HepG2 (cell line): ENCODE measurements at regions not wholly inside any gene's neighbourhood (a gene's known extent, or its start where the extent isn't known, plus 50 kb on each side); places are given as distances from the start of the nearest gene placed in this dataset.

Experiments used
- BRCA1 ChIP-seq: sonication (generic); formaldehyde crosslinking; IDR thresholded peaks from 2 replicates; pipeline ENCODE4 v1.4.0; 2020; ENCODE audit warnings: missing genetic modification reagents
- CTCF ChIP-seq: sonication (generic); formaldehyde crosslinking; IDR thresholded peaks from 2 replicates; pipeline ENCODE4 v1.5.0; 2020; ENCODE audit warnings: mild to moderate bottlenecking, missing genetic modification reagents, moderate library complexity
- GABPA ChIP-seq, 2 experiments: IDR thresholded peaks; 2 replicates each; pipeline ENCODE4 v1.6.1; 2011 to 2016; ENCODE audit warnings: low read depth in 2 of 2, low read length in 1 of 2, missing biosample characterization in 1 of 2, missing genetic modification characterization in 1 of 2
- HMGXB4 ChIP-seq, 2 experiments: sonication (generic) in 1 of 2; formaldehyde crosslinking in 1 of 2; IDR thresholded peaks; 2 replicates each; pipeline versions ENCODE4 v1.4.0 to v1.6.1; 2018 to 2020; ENCODE audit warnings: missing genetic modification reagents in 2 of 2, borderline replicate concordance in 1 of 2, low read depth in 1 of 2, mild to moderate bottlenecking in 1 of 2, missing biosample characterization in 1 of 2
- HOXD1 ChIP-seq: sonication (generic); formaldehyde crosslinking; IDR thresholded peaks from 2 replicates; pipeline ENCODE4 v1.5.0; 2020; ENCODE audit warnings: missing genetic modification reagents
- KDM5A ChIP-seq: fragments of 200-600 bp; sonication (generic); IDR thresholded peaks from 2 replicates; pipeline ENCODE4 v1.7.0; 2018; ENCODE audit warnings: antibody characterized with exemption, mild to moderate bottlenecking, low read length, borderline replicate concordance
- LCORL ChIP-seq, 2 experiments: fragments of 450-650 bp in 1 of 2; sonication (generic) in 1 of 2; formaldehyde crosslinking in 1 of 2; IDR thresholded peaks; 2 replicates each; pipeline versions ENCODE4 v1.5.0 to v1.6.1; 2017 to 2020; ENCODE audit warnings: antibody characterized with exemption in 1 of 2, missing genetic modification reagents in 1 of 2
- ZNF800 ChIP-seq: sonication (generic); formaldehyde crosslinking; IDR thresholded peaks from 2 replicates; pipeline ENCODE4 v1.4.0; 2020; ENCODE audit warnings: missing genetic modification reagents

GRCh38 chr2:35298493-35298892 lies 1057.1 kb upstream of the CRIM1 start:
- TF ChIP-seq HMGXB4 (CRISPR knock-in tag; IDR thresholded peaks at IDR 0.05; ENCODE audit: borderline replicate concordance in 1 of 2, low read depth in 1 of 2) (no peak), ZNF800 (no peak), LCORL (IDR thresholded peaks at IDR 0.05) (no peak), LCORL (CRISPR knock-in tag; IDR thresholded peaks at IDR 0.05) (no peak), KDM5A (no peak), HOXD1 (CRISPR knock-in tag) (no peak), GABPA (IDR thresholded peaks at IDR 0.05; ENCODE audit: low read depth, low read length) (no peak), GABPA (CRISPR knock-in tag; IDR thresholded peaks at IDR 0.05; ENCODE audit: low read depth) (no peak), BRCA1 (CRISPR knock-in tag) (no peak), CTCF (CRISPR knock-in tag) (no peak)
